ENCODE measurements at regions not wholly inside any gene's neighbourhood (a gene's known extent, or its start where the extent isn't known, plus 50 kb on each side); places are given as distances from the start of the nearest gene placed in this dataset.

DNA sequence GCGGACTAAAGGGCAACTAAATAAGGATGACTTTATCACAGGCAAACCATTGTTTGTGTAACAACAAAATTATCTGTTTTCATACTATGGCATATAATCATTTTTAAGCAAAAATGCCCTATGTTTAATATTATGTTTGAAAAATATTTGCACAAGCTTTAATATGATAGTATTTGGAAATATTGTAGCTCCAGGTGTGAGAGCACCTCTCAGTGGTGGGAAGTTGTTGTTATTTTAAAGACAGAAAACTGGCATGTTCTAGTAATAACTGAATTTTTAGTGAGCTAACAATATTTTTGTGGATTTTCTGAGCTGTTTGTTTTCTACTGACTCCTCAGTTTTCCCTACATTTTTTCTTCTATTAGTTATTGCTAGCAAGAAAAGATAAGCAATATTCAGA, 578.8 kb downstream of the KCNT2 start:
- FAIRE-seq (no peak), DNase-seq (ENCODE audit: low read depth, low spot score) (no peak), ATAC-seq (no peak)
- H3K4me2 ChIP-seq (ENCODE audit: control insufficient read depth, insufficient read depth): no peak overlapping the region
- no peaks in the 10 kb centered on the region for H3K9me3 ChIP-seq (replicated peaks; ENCODE audit: control insufficient read depth, insufficient read depth, low read length)
- H3K9ac ChIP-seq (ENCODE audit: control insufficient read depth, insufficient read depth, low read length): no peak overlapping the region
- H3K27ac ChIP-seq (ENCODE audit: control insufficient read depth, insufficient read depth): no peak overlapping the region
- intact Hi-C loops (cut with micrococcal nuclease; ENCODE audit: unreplicated experiment) (no loop called here), in situ Hi-C loops (cut with MboI) (no loop called here)
- CTCF ChIA-PET: interaction anchor here (0.7 kb wide), 1 partner anchor 8 kb away, joined by 3 read pairs; no protein-coding TSS in a partner anchor
- no peak for TF ChIP-seq NR2F1 (conservative IDR thresholded peaks at IDR 0.05)
- no peak for TF ChIP-seq EGR1 (IDR thresholded peaks at IDR 0.05; ENCODE audit: borderline replicate concordance in 1 of 2, low read depth in 2 of 2, low read length in 2 of 2)
- no peak for TF ChIP-seq MTA2 (IDR thresholded peaks at IDR 0.05; ENCODE audit: low read depth)
- no peak for TF ChIP-seq SMARCA5 (IDR thresholded peaks at IDR 0.05)
- no peak for TF ChIP-seq HDAC2 (IDR thresholded peaks at IDR 0.05)
- no peak for TF ChIP-seq ZZZ3 (IDR thresholded peaks at IDR 0.05; ENCODE audit: control insufficient read depth, insufficient read length, low read depth)
- no peak for TF ChIP-seq PRDM15 (CRISPR knock-in tag; IDR thresholded peaks at IDR 0.05)
- TF ChIP-seq ASH2L (IDR thresholded peaks at IDR 0.05; ENCODE audit: borderline replicate concordance, low read depth): no peak
- TF ChIP-seq ZSCAN29 (IDR thresholded peaks at IDR 0.05): no peak
- no peak for TF ChIP-seq PML (IDR thresholded peaks at IDR 0.05; ENCODE audit: low read length)
- TF ChIP-seq JUND (IDR thresholded peaks at IDR 0.05; ENCODE audit: low read depth, low read length): no peak
- RAD21 ChIA-PET (ENCODE audit: unreplicated experiment): no interaction called here
- no peaks in the 10 kb centered on the region for H3K36me3 ChIP-seq (ENCODE audit: control insufficient read depth in 2 of 2, insufficient read depth in 2 of 2, low read length in 1 of 2)
- H3K4me1 ChIP-seq (ENCODE audit: control insufficient read depth, insufficient read depth, low read length): no peaks in the 10 kb centered on the region
- BruUV-seq (replicated peaks): no TSS peak
- SMC1A ChIA-PET (ENCODE audit: uncharacterized antibody, unreplicated experiment): no interaction called here
- no peaks in the 10 kb centered on the region for H4K20me1 ChIP-seq (ENCODE audit: control insufficient read depth, insufficient read depth)
- no peaks in the 10 kb centered on the region for H3K27me3 ChIP-seq (replicated peaks in 1 of 2; ENCODE audit: control insufficient read depth in 2 of 2, insufficient read depth in 2 of 2, low read length in 1 of 2)
- no peak overlapping the region for H2AFZ ChIP-seq (ENCODE audit: control insufficient read depth, low read depth, low read length)
- H3K4me3 ChIP-seq: no peak overlapping the region
- POLR2A ChIA-PET: no interaction called here
- no peaks in the 10 kb centered on the region for H3K79me2 ChIP-seq (ENCODE audit: control insufficient read depth, insufficient read depth, low read length)
- WGBS (ENCODE audit: insufficient coverage, insufficient replicate concordance, low lambda C conversion rate, missing lambda C conversion rate): 5% methylated on average over 1 of the region's 1 CpG
